Left hindlimb (tissue), 1 donor: ENCODE measurements at regions not wholly inside any gene's neighbourhood (a gene's known extent, or its start where the extent isn't known, plus 50 kb on each side); places are given as distances from the start of the nearest gene placed in this dataset.
"Not testable (repeated sequence)": the region's sequence is repeated elsewhere in the genome, so short reads cannot be mapped to it uniquely, and the experiment has no call there.

ENCODE experiments used
- DNase-seq: peaks from one replicate; pipeline ENCODE4 v3.0.0-alpha.2; 2018

DNA sequence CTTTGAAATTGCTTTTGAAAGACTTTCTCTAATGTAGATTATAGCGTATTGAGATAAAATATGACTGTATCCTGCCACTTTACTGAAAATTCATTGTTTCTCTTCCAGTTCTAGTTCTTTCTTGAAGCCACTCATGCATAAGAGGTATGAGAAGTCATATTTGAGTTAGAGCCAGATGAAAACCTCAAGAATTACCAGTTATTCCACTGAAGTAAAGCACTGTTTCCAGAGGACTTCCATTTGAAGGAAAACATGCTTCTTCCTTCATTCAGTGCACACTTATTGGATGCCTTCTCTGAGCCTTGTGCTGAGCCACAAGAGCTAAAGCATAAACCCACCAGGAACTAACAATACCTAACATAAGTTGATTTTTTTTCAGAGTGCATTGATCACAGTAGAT lies 513.4 kb downstream of the ZNF385D start:
- no peak for DNase-seq

DNA sequence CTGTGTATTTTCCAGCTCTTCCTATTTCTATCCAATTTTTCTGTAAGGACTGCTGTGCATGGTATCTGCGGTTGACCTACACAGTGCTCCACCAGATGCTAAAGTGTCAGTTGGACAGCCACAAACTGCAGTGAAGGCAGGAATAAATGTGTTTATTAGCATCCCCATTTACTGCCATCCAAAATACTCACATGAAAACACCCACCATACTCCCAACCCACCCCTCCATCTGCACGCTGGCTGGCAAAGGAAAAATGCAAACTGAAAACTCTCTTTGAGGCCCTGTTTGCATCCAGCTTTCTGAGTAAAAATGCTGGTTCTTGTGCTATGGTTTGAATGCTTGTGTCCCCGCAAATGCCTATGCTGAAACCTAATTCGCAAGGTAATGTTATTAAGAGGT lies 515.5 kb downstream of the ZNF385D start:
- DNase-seq = no peak

- no peak for DNase-seq
These were observed 516.1 kb downstream of the ZNF385D start for GRCh38 chr3:21234933-21235332.

GRCh38 chr3:21229426-21230135 lies 521.4 kb downstream of the ZNF385D start:
- no peak for DNase-seq

DNA sequence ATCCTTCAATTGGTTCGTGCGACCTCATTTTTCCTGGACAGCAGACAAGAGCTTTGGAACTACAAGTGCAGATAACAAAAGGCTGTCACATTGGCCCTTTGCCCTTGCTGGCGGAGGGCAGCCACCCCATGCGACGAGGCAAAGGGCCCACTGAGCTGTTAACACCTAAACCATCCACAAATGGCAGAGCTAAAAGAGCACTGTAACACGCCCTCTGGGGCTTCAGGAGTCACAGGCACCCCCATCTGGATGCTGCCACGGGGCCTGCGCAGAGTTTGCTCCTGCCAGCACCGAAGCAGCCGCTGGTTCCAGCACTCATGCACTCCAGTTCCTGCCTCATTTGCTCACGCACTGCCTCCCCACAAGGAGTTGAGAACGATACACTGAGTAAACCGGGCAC lies 524.9 kb downstream of the ZNF385D start:
- no peak for DNase-seq

DNA sequence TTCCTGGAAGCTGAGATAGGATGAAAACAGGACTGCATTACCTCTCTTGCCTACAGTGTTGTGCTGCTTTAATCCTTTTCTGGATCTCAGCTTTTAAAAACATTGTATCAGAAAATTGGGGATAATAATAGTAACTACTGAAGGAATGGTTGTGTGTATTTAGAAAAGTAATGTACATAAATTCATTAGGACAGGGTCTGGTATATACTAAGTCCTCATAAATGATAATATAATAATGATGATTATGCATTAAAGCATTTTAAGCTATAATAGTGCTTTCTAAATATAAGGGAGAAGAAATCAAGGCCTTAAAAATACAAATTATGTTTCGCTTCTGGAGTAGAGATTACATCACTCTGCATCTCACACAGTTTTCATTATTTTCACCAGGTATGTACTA lies 530.1 kb downstream of the ZNF385D start:
- DNase-seq = no peak

- DNase-seq = no peak
These were observed 534.4 kb downstream of the ZNF385D start for GRCh38 chr3:21216598-21216997.

GRCh38 chr3:21204122-21204521 lies 546.9 kb downstream of the ZNF385D start:
- DNase-seq = not testable (repeated sequence)

- DNase-seq = no peak
These were observed 555.8 kb downstream of the ZNF385D start for GRCh38 chr3:21195203-21195602.

DNA sequence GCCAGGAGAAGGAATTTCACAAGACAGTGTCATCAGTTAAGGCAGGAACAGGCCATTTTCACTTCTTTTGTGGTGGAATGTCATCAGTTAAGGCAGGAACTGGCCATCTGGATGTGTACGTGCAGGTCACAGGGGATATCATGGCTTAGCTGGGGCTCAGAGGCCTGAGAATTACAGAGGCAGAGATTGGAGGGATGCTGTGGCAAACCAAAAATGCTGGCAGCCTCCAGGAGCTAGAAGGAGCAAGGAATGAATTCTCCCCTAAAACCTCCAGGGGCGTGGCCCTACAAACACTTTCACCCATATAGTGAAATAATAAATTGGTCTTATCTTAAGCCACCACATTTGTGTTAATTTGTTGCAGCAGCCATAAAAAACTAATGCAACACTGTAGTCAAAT lies 557.0 kb downstream of the ZNF385D start:
- DNase-seq = not testable (repeated sequence)

DNA sequence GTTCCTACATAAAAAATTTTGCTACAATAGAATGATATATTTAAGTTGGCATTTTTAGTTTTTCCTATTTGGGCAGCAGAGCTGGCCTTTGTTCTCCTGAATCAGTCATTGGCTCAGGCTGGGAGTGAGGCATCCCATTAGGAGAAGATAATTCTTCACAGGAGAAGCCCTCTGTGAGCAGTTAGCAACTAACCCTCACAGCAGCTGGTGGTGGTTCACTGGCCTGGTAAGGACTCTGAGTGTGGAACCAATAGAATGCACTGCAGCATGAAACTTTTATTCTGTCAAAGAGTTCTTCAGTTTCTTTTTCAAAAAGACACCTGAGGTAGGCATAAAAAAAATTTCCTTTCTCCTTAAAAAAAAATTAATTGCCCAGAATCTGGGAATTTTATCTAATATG lies 562.6 kb downstream of the ZNF385D start:
- no peak for DNase-seq

DNA sequence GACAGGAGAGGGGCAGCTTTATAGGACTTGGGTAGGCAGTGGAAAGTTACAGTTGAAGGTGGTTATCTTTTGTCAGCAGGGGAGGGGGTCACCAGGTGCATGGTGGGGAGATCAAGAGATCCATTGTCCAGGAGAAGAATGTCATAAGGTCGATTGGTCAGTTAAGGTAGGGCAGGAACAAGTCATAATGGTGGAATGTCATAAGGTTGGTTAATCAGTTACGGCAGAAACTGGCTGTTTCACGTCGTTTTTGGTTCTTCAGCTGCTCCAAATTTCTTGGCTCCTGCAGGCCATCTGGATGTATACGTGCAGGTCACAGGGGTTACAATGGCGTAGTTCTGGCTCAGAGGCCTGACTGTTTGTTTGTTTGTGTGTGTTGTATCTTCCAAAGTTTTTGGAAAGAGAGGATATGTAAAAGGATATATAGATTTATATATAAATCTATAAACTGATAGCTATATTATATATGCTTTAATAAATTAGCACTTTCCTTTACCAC lies 565.1 kb downstream of the ZNF385D start:
- DNase-seq = no peak

DNA sequence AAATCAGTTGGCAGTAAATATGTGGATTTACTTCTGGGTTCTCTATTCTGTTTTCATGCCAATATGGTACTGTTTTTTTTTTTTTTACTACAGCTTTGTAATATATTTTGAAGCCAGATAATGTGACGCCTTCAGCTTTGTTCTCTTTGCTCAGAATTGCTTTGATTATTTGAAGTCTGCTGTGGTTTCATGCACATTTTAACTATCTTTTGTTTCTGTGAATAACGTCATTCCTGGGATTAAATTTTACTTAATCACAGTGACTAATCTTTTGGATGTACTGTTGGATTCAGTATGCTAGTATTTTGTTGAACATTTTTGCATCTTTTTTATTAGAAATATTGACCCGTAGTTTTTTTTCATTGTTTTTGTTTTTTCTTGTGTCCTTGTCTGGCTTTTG lies 576.5 kb downstream of the ZNF385D start:
- no peak for DNase-seq

GRCh38 chr3:21170964-21171363 lies 580.0 kb downstream of the ZNF385D start:
- DNase-seq = no peak

DNA sequence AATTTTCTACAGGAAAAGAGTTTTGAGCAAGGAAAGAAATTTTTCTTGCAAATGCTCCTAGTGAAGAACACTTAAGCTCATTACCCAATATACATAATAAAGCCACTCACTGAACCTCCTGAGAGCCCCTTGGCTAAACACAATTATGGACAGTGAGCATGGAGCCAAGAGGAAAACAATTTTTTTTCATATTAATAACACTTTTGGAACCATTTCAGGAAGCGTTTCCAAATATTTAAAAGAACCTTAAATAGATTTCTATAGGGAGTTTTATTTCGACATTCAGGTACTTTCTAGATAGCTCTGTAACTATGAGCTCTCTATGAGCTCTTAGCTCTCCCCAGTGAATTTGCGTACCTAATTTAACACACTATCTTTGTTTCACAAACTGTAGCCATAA lies 581.1 kb downstream of the ZNF385D start:
- DNase-seq = no peak

DNA sequence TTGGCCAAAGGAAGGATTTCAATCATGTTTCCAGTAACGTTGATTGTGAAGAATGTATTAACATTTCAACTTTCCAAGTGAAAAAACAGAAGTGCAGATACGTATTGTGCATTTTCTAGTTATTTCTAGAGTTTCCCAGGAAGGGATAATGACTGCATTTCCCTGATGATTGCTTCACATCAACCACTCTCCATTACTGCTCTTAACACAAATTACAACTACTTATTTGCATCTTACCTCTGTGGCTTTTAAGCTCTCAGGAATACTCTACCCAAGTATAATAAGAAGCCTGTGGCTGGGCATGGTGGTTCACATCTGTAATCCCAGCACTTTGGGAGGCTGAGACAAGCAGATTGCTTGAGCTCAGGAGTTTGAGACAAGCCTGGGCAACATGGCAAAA lies 582.5 kb downstream of the ZNF385D start:
- no peak for DNase-seq

DNA sequence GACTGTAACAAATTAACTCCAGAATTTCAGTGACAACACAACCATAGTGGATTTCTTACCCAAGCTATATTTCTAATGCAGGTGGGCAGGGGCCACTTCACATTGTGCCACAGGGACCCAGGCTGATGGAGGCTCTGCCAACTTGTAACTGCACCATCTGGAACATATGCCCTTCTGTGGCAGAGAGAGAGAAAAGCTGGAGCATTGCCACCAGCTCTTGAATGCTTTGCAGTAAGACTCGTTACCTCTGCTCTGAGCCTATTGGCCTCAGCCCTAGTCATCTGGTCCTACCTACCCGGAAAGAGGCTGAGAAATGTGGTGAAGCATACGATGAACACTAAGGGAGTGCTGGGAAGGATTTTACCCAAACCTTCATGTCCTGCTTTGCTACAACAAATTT lies 587.1 kb downstream of the ZNF385D start:
- no peak for DNase-seq

- no peak for DNase-seq
These were observed 591.5 kb downstream of the ZNF385D start for GRCh38 chr3:21159543-21159906.

- DNase-seq = peak; percentile 29
These were observed 592.0 kb downstream of the ZNF385D start for GRCh38 chr3:21158861-21159542.

DNA sequence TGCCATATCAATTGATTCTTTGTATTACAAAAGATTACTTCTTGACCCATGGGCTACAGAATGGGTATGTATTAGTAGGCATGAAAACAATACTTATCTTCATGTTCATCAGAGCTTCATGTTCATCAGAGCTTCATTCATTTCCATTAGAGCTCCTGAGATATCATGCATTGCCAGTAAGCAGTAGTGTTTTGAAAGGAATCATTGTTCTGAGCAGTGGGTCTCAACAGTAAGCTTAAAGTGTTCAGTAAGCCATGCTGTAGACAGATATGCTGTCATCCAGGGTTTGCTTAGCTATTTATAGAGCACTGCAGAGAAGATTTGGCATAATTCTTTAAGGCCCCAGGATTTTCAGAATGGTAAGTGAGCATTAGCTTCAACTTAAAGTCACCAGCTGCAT lies 596.1 kb downstream of the ZNF385D start:
- no peak for DNase-seq

- no peak for DNase-seq
These were observed 598.5 kb downstream of the ZNF385D start for GRCh38 chr3:21152555-21152954.

DNA sequence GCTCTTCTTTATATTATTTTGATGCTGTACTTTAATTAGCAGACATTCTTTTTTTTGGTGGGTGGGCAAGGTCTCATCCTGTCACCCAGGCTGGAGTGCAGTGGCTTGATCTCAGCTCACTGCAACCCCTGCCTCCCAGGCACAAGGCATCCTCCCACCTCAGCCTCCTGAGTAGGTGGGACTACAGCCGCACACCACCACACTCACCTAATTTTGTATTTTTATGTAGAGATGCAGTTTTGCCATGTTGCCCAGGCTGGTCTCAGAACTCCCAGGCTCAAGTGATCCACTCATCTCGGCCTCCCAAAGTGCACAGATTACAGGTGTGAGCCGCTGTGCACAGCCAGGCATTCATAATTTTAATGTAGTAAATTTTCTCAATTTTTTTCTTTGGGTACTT lies 608.1 kb downstream of the ZNF385D start:
- DNase-seq = no peak

DNA sequence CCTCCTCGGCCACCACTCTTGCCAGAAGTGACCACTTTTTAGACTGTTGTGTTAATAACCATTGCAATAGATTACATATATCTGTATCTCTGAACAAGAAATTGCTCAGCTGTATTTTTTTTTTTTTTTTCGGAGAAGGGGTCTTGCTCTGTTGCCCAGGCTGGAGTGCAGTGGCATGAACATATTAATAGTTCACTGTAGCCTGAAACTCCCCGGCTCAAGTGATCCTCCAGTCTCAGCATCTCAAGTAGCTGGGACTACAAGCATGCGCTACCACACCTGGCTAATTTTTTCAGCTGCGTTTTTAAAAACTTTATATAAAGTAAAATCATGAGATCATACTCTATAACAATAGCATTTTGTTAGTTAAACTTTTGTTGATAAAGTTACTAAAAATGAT lies 609.0 kb downstream of the ZNF385D start:
- no peak for DNase-seq

DNA sequence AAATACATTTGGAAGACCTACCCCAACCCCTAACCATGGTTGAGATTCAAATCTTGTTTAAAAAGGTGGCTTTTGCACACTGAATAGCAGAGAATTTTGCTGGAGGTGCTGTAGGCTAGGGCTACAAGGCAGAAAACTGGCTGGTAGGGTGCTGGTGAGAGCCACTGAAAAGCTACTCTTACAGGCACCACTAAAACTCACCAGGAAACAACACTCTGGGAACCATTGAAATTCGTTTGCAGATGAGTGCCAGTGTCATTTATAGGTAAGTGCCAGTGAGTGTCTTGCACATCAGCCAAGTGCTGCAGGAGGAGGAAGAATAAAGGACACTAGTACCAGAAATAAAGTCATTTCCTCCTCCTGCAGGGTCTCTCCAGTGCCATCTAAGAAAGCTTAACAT lies 610.2 kb downstream of the ZNF385D start:
- no peak for DNase-seq

GRCh38 chr3:21138085-21138484 lies 612.9 kb downstream of the ZNF385D start:
- no peak for DNase-seq
